C1 segment of cervical spinal cord (tissue), 14 donors: ENCODE measurements at regions not wholly inside any gene's neighbourhood (a gene's known extent, or its start where the extent isn't known, plus 50 kb on each side); places are given as distances from the start of the nearest gene placed in this dataset.
A peak's percentile ranks its signal among the peaks of the same experiment; 100 is the strongest.

Experiments used
- DNase-seq, 14 donors: peaks; one replicate each; lab custom pipeline; 2025; lab: John Stamatoyannopoulos, UW

- no peak for DNase-seq
Measured at GRCh38 chr2:6401301-6401700, 464.4 kb downstream of the CMPK2 start.

GRCh38 chr2:6408057-6408456 is 457.6 kb downstream of the CMPK2 start:
- DNase-seq, result no peak

DNA sequence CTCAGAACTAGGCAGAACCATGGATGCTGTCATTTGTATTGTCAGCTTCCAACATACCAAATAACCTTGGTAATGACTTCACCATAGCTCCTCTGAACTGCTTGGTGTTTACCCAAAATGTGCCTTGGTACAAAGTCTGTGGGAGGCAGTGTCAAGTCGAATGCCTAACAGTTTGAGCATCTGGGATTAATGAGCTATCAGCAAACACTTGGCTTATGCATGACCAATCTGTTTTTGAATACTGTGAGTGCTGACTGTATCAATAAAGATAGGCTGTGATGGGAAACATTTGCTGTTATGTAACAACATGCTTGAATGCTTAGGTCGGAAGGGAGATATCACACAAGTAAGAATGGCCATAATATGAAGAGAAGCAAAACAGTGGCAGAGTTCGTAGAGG is 455.4 kb downstream of the CMPK2 start:
- no peak for DNase-seq

DNA sequence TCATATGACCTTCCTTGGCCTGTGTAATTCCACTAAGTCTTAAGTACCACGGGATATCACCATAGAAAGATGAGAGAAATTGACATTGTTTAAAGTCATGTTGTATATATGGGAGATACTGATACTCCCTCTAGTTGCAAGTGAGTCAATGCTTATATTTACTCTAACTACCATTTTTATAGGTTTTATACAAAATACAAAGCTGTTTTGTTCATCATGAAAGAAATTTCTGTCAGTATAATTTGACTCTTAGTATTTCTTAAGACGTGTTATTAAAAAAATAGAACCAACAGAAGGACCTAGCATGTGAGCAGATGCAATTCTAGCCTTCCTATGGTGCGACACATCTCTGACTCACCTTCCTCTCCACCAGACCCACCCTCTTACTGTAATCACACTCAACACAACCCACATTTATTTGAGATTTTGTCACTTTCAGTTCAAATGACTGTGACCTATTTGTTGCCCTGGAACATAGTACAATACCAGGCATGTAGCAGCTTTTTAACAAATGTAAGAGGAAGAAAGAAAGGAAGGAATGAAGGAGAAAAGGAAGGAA is 453.1 kb downstream of the CMPK2 start:
- DNase-seq, result no peak

GRCh38 chr2:6417050-6417449 is 448.7 kb downstream of the CMPK2 start:
- no peak for DNase-seq

DNA sequence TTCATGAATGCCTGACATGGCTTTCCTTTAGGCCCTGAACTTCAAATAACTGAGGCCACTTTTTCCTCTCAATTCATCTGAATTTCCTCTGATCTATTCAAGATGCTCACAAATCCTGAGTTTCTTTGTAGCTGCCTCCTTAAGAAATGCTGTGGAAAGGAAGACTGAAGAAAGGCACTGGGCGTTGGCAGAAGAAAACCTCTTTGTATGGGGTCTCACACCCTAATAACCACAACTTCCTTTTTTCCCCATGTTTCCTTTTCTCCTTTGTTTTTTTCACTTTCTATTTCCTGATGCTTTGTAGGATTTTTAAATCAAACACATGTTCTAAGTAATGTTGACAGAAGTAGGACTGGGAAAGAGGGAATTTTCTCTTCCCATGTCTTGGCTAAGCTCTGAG is 447.4 kb downstream of the CMPK2 start:
- no peak for DNase-seq

GRCh38 chr2:6421138-6421730 is 444.5 kb downstream of the CMPK2 start:
- no peak for DNase-seq

- no peak for DNase-seq
Measured at GRCh38 chr2:6421888-6422287, 443.8 kb downstream of the CMPK2 start.

DNA sequence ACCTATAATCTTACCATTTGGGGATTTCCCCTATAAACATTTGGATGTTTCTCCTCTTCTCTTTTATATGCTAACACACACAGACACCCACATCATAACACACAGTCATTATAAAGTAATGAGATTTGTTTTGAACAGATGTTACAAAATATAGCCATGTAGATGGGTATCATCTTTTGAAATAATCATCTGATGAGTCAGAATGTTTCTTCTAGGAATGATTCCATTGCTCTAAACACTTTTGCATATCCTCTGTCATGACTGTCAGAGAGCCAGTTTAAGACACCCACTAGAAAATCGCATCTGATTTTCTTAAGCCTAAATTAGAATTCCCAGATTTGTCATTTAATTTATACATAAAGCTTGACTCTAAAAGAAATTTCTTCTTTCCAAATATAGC is 442.6 kb downstream of the CMPK2 start:
- no peak for DNase-seq

GRCh38 chr2:6423944-6424343 is 441.8 kb downstream of the CMPK2 start:
- no peak for DNase-seq

DNA sequence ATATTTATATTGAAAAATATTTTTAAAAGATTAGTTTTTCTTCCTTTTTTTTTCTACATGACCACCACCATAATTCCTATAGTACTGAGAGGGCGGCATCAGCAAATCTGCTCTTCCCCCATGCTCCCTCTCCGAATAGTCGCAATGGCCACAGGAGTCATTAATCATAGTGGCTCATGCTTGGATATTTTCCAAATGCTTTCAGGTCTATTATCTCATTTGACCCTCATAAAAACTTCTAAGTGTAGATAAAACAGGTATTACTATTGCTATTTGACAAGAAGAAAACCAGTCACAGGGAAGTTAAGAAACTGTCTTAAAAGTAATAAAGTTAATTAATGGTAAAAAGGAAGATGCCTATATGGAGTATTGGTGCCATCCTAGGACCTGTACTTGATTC is 440.7 kb downstream of the CMPK2 start:
- no peak for DNase-seq

- DNase-seq, result no peak
Measured at GRCh38 chr2:6429210-6429986, 436.3 kb downstream of the CMPK2 start.

DNA sequence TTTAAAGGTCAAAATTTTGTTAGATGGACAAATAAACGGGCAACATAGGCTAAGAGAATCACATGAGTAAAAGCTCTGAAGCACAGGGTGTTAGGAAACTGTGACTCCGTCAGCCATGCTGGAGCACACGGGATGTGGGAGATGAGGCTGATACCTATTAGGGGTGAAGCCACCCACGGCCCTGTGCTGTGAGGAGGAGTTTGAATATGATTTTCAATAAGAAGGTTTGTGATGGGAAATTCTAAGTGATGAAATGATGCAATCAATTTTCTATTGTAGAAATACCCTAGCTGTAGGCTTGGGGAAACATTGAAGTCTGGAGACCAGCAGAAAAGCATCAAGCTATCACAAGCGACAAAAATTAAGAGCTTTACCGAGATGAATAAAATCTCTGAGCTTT is 431.3 kb downstream of the CMPK2 start:
- DNase-seq, result no peak

GRCh38 chr2:6441800-6442199 is 423.9 kb downstream of the CMPK2 start:
- no peak for DNase-seq

GRCh38 chr2:6442252-6442985 is 423.3 kb downstream of the CMPK2 start:
- DNase-seq, result no peak

DNA sequence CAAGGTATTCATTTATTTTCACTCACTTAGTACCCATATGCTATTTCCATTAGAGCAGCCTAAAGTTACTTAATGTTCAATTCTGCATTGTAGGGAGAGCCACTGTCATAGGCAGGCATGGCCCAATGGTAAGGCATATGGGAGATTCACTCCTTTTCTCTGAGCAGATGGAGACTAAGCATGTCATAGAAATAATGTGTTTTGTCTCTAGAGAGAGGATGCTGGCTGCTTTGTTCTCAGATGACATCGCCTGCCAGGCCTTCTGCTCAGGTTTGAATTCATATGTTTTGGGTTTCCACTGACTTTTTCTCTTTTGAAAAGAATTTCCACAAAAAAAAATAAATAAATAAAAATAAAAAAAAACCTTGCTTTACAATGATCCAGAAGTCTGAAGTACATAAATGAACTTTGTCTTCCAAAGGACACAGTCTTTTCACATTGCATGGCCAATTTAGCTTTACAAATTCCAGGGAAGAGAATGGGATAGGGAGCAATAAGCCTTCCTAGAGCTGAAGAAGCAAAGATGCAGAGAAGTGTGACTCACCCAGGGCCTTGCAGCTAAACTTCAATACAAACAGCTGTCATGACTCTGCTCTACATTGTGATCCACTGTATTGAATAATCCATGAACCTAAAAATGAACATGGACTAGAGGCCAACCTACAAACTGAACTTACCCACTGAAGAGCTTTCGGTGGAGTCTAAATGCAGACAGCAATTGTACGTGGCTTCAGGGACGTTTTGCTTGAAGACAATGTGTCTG is 422.5 kb downstream of the CMPK2 start:
- no peak for DNase-seq

GRCh38 chr2:6444514-6444913 is 421.2 kb downstream of the CMPK2 start:
- DNase-seq, result no peak

DNA sequence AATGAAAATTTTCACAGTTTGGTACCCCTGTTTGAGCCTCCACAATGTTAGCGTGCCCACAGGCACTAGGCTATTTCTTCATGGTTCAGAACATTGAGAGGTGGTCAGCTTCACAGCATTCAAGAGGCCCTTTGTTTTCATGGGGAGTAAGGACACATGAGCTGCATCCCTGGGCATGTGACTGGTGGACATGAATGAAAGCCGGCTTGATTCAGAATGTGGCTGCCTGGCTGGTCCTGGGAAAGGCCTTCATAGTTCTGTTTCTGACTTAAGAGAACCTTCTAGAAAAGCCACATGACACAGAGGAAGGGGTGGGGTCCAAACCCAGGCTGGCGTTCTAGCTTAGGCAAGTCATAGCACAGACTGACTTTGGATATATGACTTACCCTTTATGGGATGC is 420.6 kb downstream of the CMPK2 start:
- peak in 3 of 14 donors; percentile 2 to 8 (median 6) for DNase-seq

DNA sequence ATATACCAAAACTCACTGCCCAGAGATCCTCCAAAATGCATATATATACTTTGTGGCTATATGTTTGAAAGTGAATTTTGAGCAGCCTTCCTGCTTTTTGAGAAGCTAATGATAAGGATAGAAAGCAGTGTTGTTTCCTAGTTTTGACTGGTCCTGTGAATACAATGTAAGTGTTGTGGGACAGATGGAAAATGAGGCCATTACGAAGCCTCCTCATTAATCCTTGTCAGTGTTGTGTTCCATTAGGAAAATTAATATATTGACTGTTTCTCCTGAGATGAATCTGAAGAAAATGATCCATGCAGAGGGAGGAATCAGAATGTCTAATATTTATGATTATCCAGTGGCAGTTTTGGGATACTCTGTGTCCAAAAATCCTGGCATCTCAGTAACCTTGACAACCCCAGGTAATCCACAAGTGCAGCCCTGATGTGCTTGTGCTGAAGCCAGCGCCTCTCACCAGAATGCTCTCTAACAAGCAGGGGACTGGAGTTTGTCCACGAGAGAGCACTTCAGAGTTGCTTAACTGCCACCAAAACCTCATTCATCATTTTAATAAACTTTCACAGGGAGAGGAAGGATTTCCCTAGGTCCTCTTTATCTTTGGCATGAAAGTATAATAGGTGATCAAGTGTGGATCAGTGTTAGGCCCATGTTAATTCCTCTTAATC is 418.6 kb downstream of the CMPK2 start:
- no peak for DNase-seq

DNA sequence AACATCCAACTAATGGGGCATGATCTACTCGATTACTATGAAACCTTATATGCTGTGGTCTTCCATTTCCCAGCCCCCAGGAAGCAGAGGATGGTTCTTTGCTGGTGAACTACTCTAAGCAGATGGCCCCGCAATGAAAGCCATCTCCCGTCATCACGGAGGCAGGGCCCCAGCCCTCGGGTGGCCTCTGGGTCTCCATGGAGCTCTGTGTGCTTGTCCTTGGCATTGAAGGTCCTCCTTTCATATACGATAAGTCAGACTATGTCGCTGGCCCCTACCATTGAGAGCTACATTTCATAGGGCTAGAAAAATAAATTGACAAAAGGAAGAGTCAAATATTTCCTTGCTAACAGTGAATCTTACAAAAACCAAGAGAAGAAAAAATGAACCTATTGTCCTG is 416.8 kb downstream of the CMPK2 start:
- DNase-seq, result no peak

DNA sequence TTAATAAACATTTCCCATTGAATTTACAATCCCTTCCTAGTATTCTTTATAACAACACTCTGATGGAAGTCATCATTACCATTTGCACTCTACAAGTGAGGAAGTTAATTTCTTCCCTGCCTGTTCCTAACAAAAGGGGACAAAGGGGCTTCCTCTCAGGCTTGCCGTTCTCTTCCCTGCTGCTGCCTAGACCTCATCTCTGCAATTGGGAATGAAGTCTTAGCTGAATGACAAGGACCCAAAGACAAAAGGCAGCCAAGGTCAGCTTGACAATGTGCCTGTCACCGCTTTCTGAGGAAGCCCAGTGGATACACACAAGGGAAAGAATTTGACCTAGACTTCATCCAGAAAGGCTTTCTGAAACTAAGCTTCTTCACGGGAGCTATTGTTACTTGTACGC is 416.4 kb downstream of the CMPK2 start:
- no peak for DNase-seq
